Activated T-cell treated with anti-CD3 and anti-CD28 coated beads, Interleukin-2, amount 50 U/mL, for 4 hours (primary cell): ENCODE measurements at regions not wholly inside any gene's neighbourhood (a gene's known extent, or its start where the extent isn't known, plus 50 kb on each side); places are given as distances from the start of the nearest gene placed in this dataset.

Experiments
- ATAC-seq, 2 donors: fragments of 200-7000 bp; cut with Tn5 transposase; one replicate each; pipeline ENCODE4 v1.10.0; 2021
- DNase-seq: peaks from one replicate; pipeline ENCODE4 v3.0.0-alpha.2; 2020
- H3K27me3 Mint-ChIP-seq: one replicate; pipeline ENCODE4 v1.8.0; 2021; ENCODE audit warnings: low read depth, mixed read lengths
- H3K36me3 Mint-ChIP-seq: one replicate; pipeline ENCODE4 v1.8.0; 2022; ENCODE audit warnings: mixed read lengths; ENCODE audit not compliant: insufficient read depth
- H3K4me1 Mint-ChIP-seq: one replicate; pipeline ENCODE4 v1.8.0; 2021; ENCODE audit warnings: low read depth, mixed read lengths
- H3K4me3 Mint-ChIP-seq: one replicate; pipeline ENCODE4 v1.8.0; 2021; ENCODE audit warnings: mild to moderate bottlenecking, moderate library complexity, mixed read lengths
- H3K9me3 Mint-ChIP-seq: one replicate; pipeline ENCODE4 v1.8.0; 2021; ENCODE audit warnings: mixed read lengths

GRCh38 chr1:58031416-58031815 lies 515.1 kb downstream of the OMA1 start:
- H3K36me3 Mint-ChIP-seq: no peaks in the 10 kb centered on the region
- H3K4me1 Mint-ChIP-seq: no peaks in the 10 kb centered on the region
- H3K27me3 Mint-ChIP-seq: peaks cover 4% of the 10 kb centered on the region
- no peak for DNase-seq
- ATAC-seq: no peak
- no peaks in the 10 kb centered on the region for H3K9me3 Mint-ChIP-seq
- no peak overlapping the region for H3K4me3 Mint-ChIP-seq

- no peak for DNase-seq
- Mint-ChIP-seq H3K4me3 (no peak overlapping the region), H3K4me1 (no peaks in the 10 kb centered on the region), H3K9me3 (no peaks in the 10 kb centered on the region), H3K27me3 (peaks cover 4% of the 10 kb centered on the region), H3K36me3 (no peaks in the 10 kb centered on the region)
- no peak for ATAC-seq
Observed at GRCh38 chr1:58030456-58030855, 516.1 kb downstream of the OMA1 start.

GRCh38 chr1:58017641-58018040 lies 528.9 kb downstream of the OMA1 start:
- H3K4me1 Mint-ChIP-seq: no peaks in the 10 kb centered on the region
- H3K4me3 Mint-ChIP-seq: no peak overlapping the region
- ATAC-seq: no peak
- no peak for DNase-seq
- H3K36me3 Mint-ChIP-seq: no peaks in the 10 kb centered on the region
- no peaks in the 10 kb centered on the region for H3K27me3 Mint-ChIP-seq
- peaks cover under 1% of the 10 kb centered on the region for H3K9me3 Mint-ChIP-seq

- no peaks in the 10 kb centered on the region for H3K4me1 Mint-ChIP-seq
- H3K36me3 Mint-ChIP-seq: no peaks in the 10 kb centered on the region
- no peak overlapping the region for H3K4me3 Mint-ChIP-seq
- H3K9me3 Mint-ChIP-seq: peaks cover 3% of the 10 kb centered on the region
- ATAC-seq (no peak), DNase-seq (no peak)
- no peaks in the 10 kb centered on the region for H3K27me3 Mint-ChIP-seq
Observed at GRCh38 chr1:58013237-58013636, 533.3 kb downstream of the OMA1 start.

GRCh38 chr1:58011978-58012377 lies 534.5 kb downstream of the OMA1 start:
- Mint-ChIP-seq H3K27me3 (no peaks in the 10 kb centered on the region), H3K9me3 (peaks cover 3% of the 10 kb centered on the region), H3K4me3 (no peak overlapping the region), H3K4me1 (no peaks in the 10 kb centered on the region), H3K36me3 (no peaks in the 10 kb centered on the region)
- no peak for ATAC-seq
- DNase-seq: no peak

GRCh38 chr1:58006421-58007046 lies 540.0 kb downstream of the OMA1 start:
- no peaks in the 10 kb centered on the region for H3K4me1 Mint-ChIP-seq

GRCh38 chr1:58005212-58005611 lies 541.3 kb downstream of the OMA1 start:
- Mint-ChIP-seq H3K4me1 (no peaks in the 10 kb centered on the region), H3K9me3 (no peaks in the 10 kb centered on the region), H3K36me3 (no peaks in the 10 kb centered on the region), H3K4me3 (no peak overlapping the region), H3K27me3 (peaks cover 10% of the 10 kb centered on the region)
- no peak for DNase-seq
- ATAC-seq: no peak

More at GRCh38 chr1:58006421-58007046, 540.0 kb downstream of the OMA1 start:
- Mint-ChIP-seq H3K36me3 (no peaks in the 10 kb centered on the region), H3K4me3 (no peak overlapping the region), H3K9me3 (no peaks in the 10 kb centered on the region), H3K27me3 (peaks cover 5% of the 10 kb centered on the region)
- DNase-seq (no peak), ATAC-seq (no peak)

- H3K9me3 Mint-ChIP-seq: no peaks in the 10 kb centered on the region
- H3K4me3 Mint-ChIP-seq: no peak overlapping the region
- no peak for DNase-seq
- H3K36me3 Mint-ChIP-seq: no peaks in the 10 kb centered on the region
- no peak for ATAC-seq
- H3K27me3 Mint-ChIP-seq: peaks cover 10% of the 10 kb centered on the region
- H3K4me1 Mint-ChIP-seq: no peaks in the 10 kb centered on the region
Observed at GRCh38 chr1:58003988-58004387, 542.5 kb downstream of the OMA1 start.

GRCh38 chr1:58003059-58003458 lies 543.5 kb downstream of the OMA1 start:
- Mint-ChIP-seq H3K36me3 (no peaks in the 10 kb centered on the region), H3K4me1 (no peaks in the 10 kb centered on the region), H3K27me3 (peaks cover 10% of the 10 kb centered on the region), H3K4me3 (no peak overlapping the region), H3K9me3 (no peaks in the 10 kb centered on the region)
- DNase-seq: no peak
- ATAC-seq: no peak

GRCh38 chr1:58000821-58001220 lies 545.7 kb downstream of the OMA1 start:
- Mint-ChIP-seq H3K4me3 (no peak overlapping the region), H3K27me3 (peaks cover 10% of the 10 kb centered on the region)

GRCh38 chr1:58000116-58000515 lies 546.4 kb downstream of the OMA1 start:
- no peak for ATAC-seq
- Mint-ChIP-seq H3K27me3 (peaks cover 10% of the 10 kb centered on the region), H3K4me3 (no peak overlapping the region)

More at GRCh38 chr1:58000821-58001220, 545.7 kb downstream of the OMA1 start:
- no peak for ATAC-seq
- H3K9me3 Mint-ChIP-seq: no peaks in the 10 kb centered on the region
- H3K4me1 Mint-ChIP-seq: no peaks in the 10 kb centered on the region
- no peaks in the 10 kb centered on the region for H3K36me3 Mint-ChIP-seq
- no peak for DNase-seq

GRCh38 chr1:57996400-57996799 lies 550.1 kb downstream of the OMA1 start:
- ATAC-seq (no peak), DNase-seq (no peak)
- no peaks in the 10 kb centered on the region for H3K36me3 Mint-ChIP-seq
- peaks cover 8% of the 10 kb centered on the region for H3K27me3 Mint-ChIP-seq
- no peaks in the 10 kb centered on the region for H3K4me1 Mint-ChIP-seq
- H3K9me3 Mint-ChIP-seq: no peaks in the 10 kb centered on the region
- no peak overlapping the region for H3K4me3 Mint-ChIP-seq

More at GRCh38 chr1:58000116-58000515, 546.4 kb downstream of the OMA1 start:
- H3K36me3 Mint-ChIP-seq: no peaks in the 10 kb centered on the region
- DNase-seq: no peak
- no peaks in the 10 kb centered on the region for H3K9me3 Mint-ChIP-seq
- no peaks in the 10 kb centered on the region for H3K4me1 Mint-ChIP-seq

GRCh38 chr1:57991289-57991688 lies 555.2 kb downstream of the OMA1 start:
- DNase-seq (no peak), ATAC-seq (no peak)
- no peak overlapping the region for H3K4me3 Mint-ChIP-seq
- H3K9me3 Mint-ChIP-seq: no peaks in the 10 kb centered on the region
- peaks cover 1% of the 10 kb centered on the region for H3K4me1 Mint-ChIP-seq
- H3K27me3 Mint-ChIP-seq: peaks cover 4% of the 10 kb centered on the region
- H3K36me3 Mint-ChIP-seq: no peaks in the 10 kb centered on the region

GRCh38 chr1:57989877-57990276 lies 556.6 kb downstream of the OMA1 start:
- peaks cover 2% of the 10 kb centered on the region for H3K4me1 Mint-ChIP-seq
- ATAC-seq (no peak), DNase-seq (no peak)
- peaks cover 5% of the 10 kb centered on the region for H3K27me3 Mint-ChIP-seq
- no peak overlapping the region for H3K4me3 Mint-ChIP-seq
- H3K9me3 Mint-ChIP-seq: no peaks in the 10 kb centered on the region
- H3K36me3 Mint-ChIP-seq: no peaks in the 10 kb centered on the region

- Mint-ChIP-seq H3K4me3 (no peak overlapping the region), H3K9me3 (no peaks in the 10 kb centered on the region), H3K36me3 (no peaks in the 10 kb centered on the region), H3K4me1 (peaks cover 2% of the 10 kb centered on the region), H3K27me3 (peaks cover 1% of the 10 kb centered on the region)
- no peak for ATAC-seq
- DNase-seq: no peak
Observed at GRCh38 chr1:57987523-57987922, 559.0 kb downstream of the OMA1 start.
